ENCODE measurements at regions not wholly inside any gene's neighbourhood (a gene's known extent, or its start where the extent isn't known, plus 50 kb on each side); places are given as distances from the start of the nearest gene placed in this dataset.

- TF ChIP-seq CTCF (IDR thresholded peaks at IDR 0.05) (no peak), POLR2A (IDR thresholded peaks at IDR 0.05) (no peak)
Observed at GRCh38 chr5:18888821-18889220, 1099.2 kb downstream of the CDH18 start.

Data from body of pancreas (tissue), 4 donors.